ENCODE measurements at regions not wholly inside any gene's neighbourhood (a gene's known extent, or its start where the extent isn't known, plus 50 kb on each side); places are given as distances from the start of the nearest gene placed in this dataset.

- no peak for DNase-seq (ENCODE audit: low read depth, low spot score)
These were observed 67.8 kb upstream of the FAM47B start for GRCh38 chrX:34874763-34875162.

- peak; percentile 39 for DNase-seq (ENCODE audit: low read depth, low spot score)
These were observed 67.4 kb upstream of the FAM47B start for GRCh38 chrX:34875204-34875603.

- DNase-seq (ENCODE audit: low read depth, low spot score): peak; percentile 11
These were observed 65.2 kb upstream of the FAM47B start for GRCh38 chrX:34877436-34877835.

GRCh38 chrX:34879346-34879745 lies 63.2 kb upstream of the FAM47B start:
- DNase-seq (ENCODE audit: low read depth, low spot score): no peak

- DNase-seq (ENCODE audit: low read depth, low spot score): no peak
These were observed 62.7 kb upstream of the FAM47B start for GRCh38 chrX:34879886-34880285.

GRCh38 chrX:34880656-34881055 lies 61.9 kb upstream of the FAM47B start:
- DNase-seq (ENCODE audit: low read depth, low spot score): peak; percentile 60

- DNase-seq (ENCODE audit: low read depth, low spot score): no peak
These were observed 60.9 kb upstream of the FAM47B start for GRCh38 chrX:34881671-34882070.

GRCh38 chrX:34884817-34885216 lies 57.8 kb upstream of the FAM47B start:
- DNase-seq (ENCODE audit: low read depth, low spot score): peak; percentile 55

- no peak for DNase-seq (ENCODE audit: low read depth, low spot score)
These were observed 56.6 kb upstream of the FAM47B start for GRCh38 chrX:34886011-34886410.

- no peak for DNase-seq (ENCODE audit: low read depth, low spot score)
These were observed 51.2 kb upstream of the FAM47B start for GRCh38 chrX:34891391-34891790.
